ENCODE measurements at regions not wholly inside any gene's neighbourhood (a gene's known extent, or its start where the extent isn't known, plus 50 kb on each side); places are given as distances from the start of the nearest gene placed in this dataset.

DNA sequence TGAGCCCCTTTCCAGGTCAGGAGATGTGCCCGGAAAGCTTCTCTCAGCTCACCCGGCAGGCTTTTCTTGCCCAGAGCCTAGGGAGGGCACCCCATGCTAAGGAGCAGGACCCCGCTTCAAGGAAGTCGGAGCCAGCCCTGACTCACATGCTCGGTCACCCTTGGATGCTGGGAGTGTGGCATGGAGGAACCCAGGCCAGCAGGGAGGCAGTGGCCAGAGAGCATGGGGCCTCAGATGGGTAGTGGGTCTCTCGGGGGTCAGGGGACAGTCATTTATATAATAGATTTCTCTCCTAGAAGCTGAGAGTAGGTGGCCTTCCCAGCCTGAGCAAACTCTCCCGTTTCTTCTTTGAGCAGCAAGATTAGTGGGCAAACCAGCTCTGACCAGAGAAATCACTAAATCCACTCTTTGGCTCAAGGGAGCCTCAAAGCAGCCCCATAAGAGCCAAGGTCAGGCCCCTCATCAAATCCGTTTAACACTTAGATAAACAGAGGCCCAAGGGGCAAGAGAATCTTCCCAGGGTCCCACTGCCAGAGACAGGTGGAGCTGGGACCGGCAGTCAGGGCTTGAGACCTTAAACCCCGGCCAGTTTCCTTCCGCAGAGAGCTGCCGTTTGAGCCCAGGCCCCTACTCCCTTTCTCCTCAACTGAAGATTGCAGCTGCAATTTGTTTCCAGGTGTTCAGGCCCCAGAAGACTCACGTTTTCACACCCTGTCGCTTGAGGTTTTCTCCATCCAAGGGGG, 113.1 kb downstream of the CYP26B1 start:
- no peak for FAIRE-seq
- Histone ChIP-seq H2BK15ac (ENCODE audit: low read length) (no peak overlapping the region), H3K14ac (ENCODE audit: insufficient read length) (no peak overlapping the region), H3K23me2 (ENCODE audit: low read depth, low read length) (no peaks in the 10 kb centered on the region), H3K9ac (replicated peaks in 1 of 4; ENCODE audit: extremely low read depth in 1 of 4, low read depth in 3 of 4, low read length in 3 of 4) (no peak overlapping the region), H3K79me2 (ENCODE audit: control insufficient read depth in 1 of 2, insufficient read depth in 2 of 2, low read length in 2 of 2) (no peaks in the 10 kb centered on the region), H3K4me1 (replicated peaks in 1 of 4; ENCODE audit: control insufficient read depth in 3 of 4, insufficient read depth in 4 of 4, low read length in 3 of 4) (peaks cover 0 to 3% (median 0%) of the 10 kb centered on the region in 4 experiments; a peak in 2 of 7 replicates), H2AK5ac (ENCODE audit: low read depth, low read length) (no peak overlapping the region), H3K4me2 (ENCODE audit: insufficient read depth in 1 of 2, low read depth in 2 of 2, low read length in 2 of 2) (no peak overlapping the region), H3K18ac (ENCODE audit: extremely low read depth, low read length) (no peak overlapping the region; the same call in 1 of the 2 replicates), H2BK120ac (replicated peaks; ENCODE audit: low read depth, low read length) (no peak overlapping the region), H4K5ac (ENCODE audit: insufficient read length, low read depth, low read length) (no peak overlapping the region), H3K23ac (ENCODE audit: insufficient read length) (no peak overlapping the region), H3K9me3 (ENCODE audit: insufficient read depth in 2 of 2, low read depth in 1 of 2, low read length in 1 of 2) (no peaks in the 10 kb centered on the region), H3K56ac (replicated peaks; ENCODE audit: insufficient read length, low read depth, low read length) (no peak overlapping the region), H2BK12ac (ENCODE audit: low read depth, low read length) (no peak overlapping the region), H3K4ac (replicated peaks; ENCODE audit: insufficient read length, low read depth, low read length) (no peak overlapping the region), H2BK20ac (ENCODE audit: low read length) (no peak overlapping the region), H4K8ac (ENCODE audit: extremely low read depth, insufficient read depth, low read length) (no peak overlapping the region), H4K20me1 (replicated peaks in 1 of 2; ENCODE audit: control insufficient read depth in 1 of 2, insufficient read depth in 2 of 2, low read length in 2 of 2) (no peaks in the 10 kb centered on the region), H2AFZ (ENCODE audit: low read length) (no peak overlapping the region), H3K36me3 (ENCODE audit: control insufficient read depth in 2 of 4, insufficient read depth in 4 of 4, low read length in 3 of 4) (no peaks in the 10 kb centered on the region), H2BK5ac (ENCODE audit: low read depth, low read length) (no peak overlapping the region), H3K27me3 (replicated peaks in 1 of 4; ENCODE audit: control insufficient read depth in 3 of 4, extremely low read depth in 1 of 4, insufficient read depth in 3 of 4, low read length in 3 of 4) (no peaks in the 10 kb centered on the region), H3K4me3 (ENCODE audit: extremely low read depth in 1 of 4, insufficient read depth in 2 of 4, low read depth in 3 of 4, low read length in 4 of 4) (no peak overlapping the region), H3K79me1 (ENCODE audit: low read depth, low read length) (no peaks in the 10 kb centered on the region), H3K27ac (ENCODE audit: low read depth, low read length) (no peak overlapping the region), H4K91ac (replicated peaks; ENCODE audit: insufficient read length, low read length) (no peak overlapping the region)
- WGBS, 2 experiments (ENCODE audit: extremely low coverage in 1 of 2, insufficient coverage in 1 of 2, insufficient read length in 1 of 2, insufficient replicate concordance in 2 of 2, low coverage in 1 of 2, low lambda C conversion rate in 2 of 2, missing lambda C conversion rate in 1 of 2): 93% methylated on average over 14 of the region's 14 CpGs; no CpG with 5 or more reads in 1 of the 2 experiments
- ChIA-PET POLR2A (ENCODE audit: partially characterized antibody) (no interaction called here), CTCF (ENCODE audit: partially characterized antibody) (interaction anchor here (0.9 to 1.5 kb wide), 3 partner anchors 81 to 116 kb away, joined by 3 to 4 read pairs (median 4); no protein-coding TSS in a partner anchor)
- DNase-seq (ENCODE audit: low read depth in 1 of 2, low spot score in 2 of 2): no peak
- TF ChIP-seq CHD1 (IDR thresholded peaks at IDR 0.05; ENCODE audit: low read depth, low read length): no peak
